A673 (cell line): ENCODE measurements at regions not wholly inside any gene's neighbourhood (a gene's known extent, or its start where the extent isn't known, plus 50 kb on each side); places are given as distances from the start of the nearest gene placed in this dataset.

ENCODE experiments used
- BruUV-seq: library from RNA; stranded (reverse); fragments of 400-500 nt; replicated peaks from 2 replicates; lab custom pipeline; 2021; lab: Mats Ljungman, UMichigan
- CTCF ChIA-PET: fragments of 300-600 bp; sonication (Branson Sonifier 250); formaldehyde crosslinking; loops from one replicate; lab custom pipeline; 2022; ENCODE audit warnings: antibody characterized with exemption; lab: Charles Lee
- POLR2A ChIA-PET: fragments of 300-600 bp; sonication (Branson Sonifier 250); formaldehyde crosslinking; loops from one replicate; lab custom pipeline; 2022; ENCODE audit warnings: antibody characterized with exemption; ENCODE audit not compliant: low non-redundant PET; lab: Charles Lee
- DNase-seq: peaks from one replicate; pipeline ENCODE4 v3.0.0-alpha.2; 2015; ENCODE audit warnings: low spot score
- H3K27ac ChIP-seq: fragments of 200-600 bp; sonication (generic); 2 replicates; pipeline ENCODE4 v1.5.1; 2016; ENCODE audit warnings: mixed run types, low read depth, mild to moderate bottlenecking, mixed read lengths, antibody characterized with exemption, low read length; ENCODE audit not compliant: poor library complexity, severe bottlenecking
- H3K27me3 ChIP-seq: fragments of 200-600 bp; sonication (generic); replicated peaks from 2 replicates; pipeline ENCODE4 v1.6.1; 2017; ENCODE audit warnings: mixed run types, low read depth, mild to moderate bottlenecking, mixed read lengths, antibody characterized with exemption, low read length; ENCODE audit not compliant: insufficient read depth, poor library complexity
- H3K36me3 ChIP-seq: fragments of 200-600 bp; sonication (generic); 2 replicates; pipeline ENCODE4 v1.6.1; 2016; ENCODE audit warnings: mixed run types, mild to moderate bottlenecking, mixed read lengths, antibody characterized with exemption, low read length; ENCODE audit not compliant: insufficient read depth, poor library complexity, severe bottlenecking
- H3K4me1 ChIP-seq: fragments of 200-600 bp; sonication (generic); 2 replicates; pipeline ENCODE4 v1.6.1; 2017; ENCODE audit warnings: mixed run types, mild to moderate bottlenecking, mixed read lengths, antibody characterized with exemption, low read length; ENCODE audit not compliant: insufficient read depth, poor library complexity, severe bottlenecking
- H3K4me3 ChIP-seq: fragments of 200-600 bp; sonication (generic); 2 replicates; pipeline ENCODE4 v1.5.1; 2016; ENCODE audit warnings: low read depth, mixed run types, mild to moderate bottlenecking, mixed read lengths, low read length; ENCODE audit not compliant: poor library complexity, severe bottlenecking
- H3K9me3 ChIP-seq: fragments of 200-600 bp; sonication (generic); 2 replicates; pipeline ENCODE4 v1.6.1; 2016; ENCODE audit warnings: mixed run types, low read depth, mild to moderate bottlenecking, mixed read lengths, antibody characterized with exemption, low read length; ENCODE audit not compliant: poor library complexity, severe bottlenecking
- EZH2 ChIP-seq: fragments of 200-600 bp; sonication (generic); IDR thresholded peaks from 2 replicates; pipeline ENCODE4 v1.6.1; 2017; ENCODE audit warnings: borderline replicate concordance, low read depth, mild to moderate bottlenecking, mixed read lengths, antibody characterized with exemption, low read length; ENCODE audit not compliant: poor library complexity, severe bottlenecking
- intact Hi-C: fragments of 100-400 bp; cut with micrococcal nuclease; formaldehyde crosslinking; loops from one replicate; pipeline ENCODE4 v1.10.0; 2022; ENCODE audit not compliant: unreplicated experiment
- TF ChIP-seq, protein P1 (sequence below): fragments of 300-800, 200-600 bp; sonication (generic); conservative IDR thresholded peaks from 2 replicates; pipeline ENCODE4 v1.5.1; 2017; ENCODE audit warnings: low read depth, mild to moderate bottlenecking, antibody characterized with exemption, low read length, moderate library complexity, mixed read lengths

DNA sequence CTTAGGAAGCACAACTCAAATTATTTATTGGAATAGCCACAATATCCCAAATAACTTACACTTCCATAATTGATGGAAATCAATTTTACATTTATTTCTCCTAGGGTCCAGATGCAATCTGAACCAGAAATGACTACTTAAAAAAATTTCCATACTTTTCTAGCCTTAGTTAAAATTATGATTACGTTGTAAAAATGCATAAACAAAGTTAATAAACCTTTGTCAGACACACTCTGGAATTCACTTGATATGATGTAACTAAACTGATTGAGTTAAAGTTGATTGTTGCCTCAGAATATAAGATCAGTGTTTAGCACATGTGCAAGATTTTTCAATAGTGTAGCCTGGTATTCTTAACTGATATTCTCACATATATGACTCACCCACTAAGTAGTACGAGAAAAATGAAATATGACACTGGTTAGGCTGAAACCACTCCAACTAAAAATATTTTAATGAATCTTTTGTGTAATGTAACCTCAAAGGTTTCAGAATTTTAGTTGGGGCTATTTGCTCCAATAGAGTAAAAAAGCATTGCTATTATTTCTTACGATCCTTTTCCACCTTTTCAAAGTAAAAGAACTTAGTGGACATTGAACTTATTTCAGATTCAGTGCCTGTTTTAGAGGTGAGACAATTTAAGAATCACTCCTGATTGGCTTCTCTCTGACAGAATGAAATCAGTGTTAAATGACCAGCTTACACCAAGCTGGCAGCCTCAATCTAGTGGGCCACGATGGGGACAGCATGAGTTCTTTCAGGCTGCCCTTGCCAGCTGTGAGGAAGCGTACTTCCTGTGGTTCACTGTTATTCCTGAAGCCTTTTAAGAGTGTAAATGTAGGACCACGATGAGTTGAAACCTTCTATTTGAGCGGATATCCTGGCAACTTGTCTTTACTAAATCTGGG lies 277.2 kb upstream of the CDH9 start:
- intact Hi-C loops = no loop called here

DNA sequence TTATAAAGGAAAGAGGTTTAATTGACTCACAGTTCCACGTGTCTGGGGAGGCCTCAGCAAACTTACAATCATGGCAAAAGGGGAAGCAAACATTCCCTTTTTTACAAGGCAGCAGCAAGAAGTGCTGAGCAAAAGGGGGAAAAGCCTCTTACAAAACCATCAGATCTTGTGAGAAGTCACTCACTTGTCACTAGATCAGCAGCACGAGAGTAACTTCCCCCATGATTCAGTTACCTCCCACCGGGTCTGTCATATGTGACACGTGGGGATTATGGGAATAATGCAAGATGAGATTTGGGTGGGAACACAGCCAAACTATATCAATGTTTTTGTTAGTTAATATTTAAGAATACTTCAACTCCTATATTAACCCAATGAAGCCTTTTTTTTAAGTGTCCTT lies 275.2 kb upstream of the CDH9 start:
- Histone ChIP-seq H3K9me3 (peaks cover 3% of the 10 kb centered on the region), H3K36me3 (no peaks in the 10 kb centered on the region), H3K27ac (no peak overlapping the region), H3K27me3 (no peaks in the 10 kb centered on the region), H3K4me1 (no peaks in the 10 kb centered on the region), H3K4me3 (no peak overlapping the region)
- ChIA-PET POLR2A (no interaction called here), CTCF (no interaction called here)
- TF ChIP-seq, protein P1, sequence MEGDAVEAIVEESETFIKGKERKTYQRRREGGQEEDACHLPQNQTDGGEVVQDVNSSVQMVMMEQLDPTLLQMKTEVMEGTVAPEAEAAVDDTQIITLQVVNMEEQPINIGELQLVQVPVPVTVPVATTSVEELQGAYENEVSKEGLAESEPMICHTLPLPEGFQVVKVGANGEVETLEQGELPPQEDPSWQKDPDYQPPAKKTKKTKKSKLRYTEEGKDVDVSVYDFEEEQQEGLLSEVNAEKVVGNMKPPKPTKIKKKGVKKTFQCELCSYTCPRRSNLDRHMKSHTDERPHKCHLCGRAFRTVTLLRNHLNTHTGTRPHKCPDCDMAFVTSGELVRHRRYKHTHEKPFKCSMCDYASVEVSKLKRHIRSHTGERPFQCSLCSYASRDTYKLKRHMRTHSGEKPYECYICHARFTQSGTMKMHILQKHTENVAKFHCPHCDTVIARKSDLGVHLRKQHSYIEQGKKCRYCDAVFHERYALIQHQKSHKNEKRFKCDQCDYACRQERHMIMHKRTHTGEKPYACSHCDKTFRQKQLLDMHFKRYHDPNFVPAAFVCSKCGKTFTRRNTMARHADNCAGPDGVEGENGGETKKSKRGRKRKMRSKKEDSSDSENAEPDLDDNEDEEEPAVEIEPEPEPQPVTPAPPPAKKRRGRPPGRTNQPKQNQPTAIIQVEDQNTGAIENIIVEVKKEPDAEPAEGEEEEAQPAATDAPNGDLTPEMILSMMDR = no peak
- no peak for TF ChIP-seq EZH2
- DNase-seq = no peak
- intact Hi-C loops = no loop called here
- BruUV-seq = no TSS peak

More for the DNA sequence above, 277.2 kb upstream of the CDH9 start:
- no peak overlapping the region for H3K4me3 ChIP-seq
- H3K27ac ChIP-seq = no peak overlapping the region
- no peaks in the 10 kb centered on the region for H3K36me3 ChIP-seq
- no peak for TF ChIP-seq EZH2
- TF ChIP-seq, protein P1 = no peak
- no peak for DNase-seq
- POLR2A ChIA-PET = no interaction called here
- CTCF ChIA-PET = no interaction called here
- no TSS peak for BruUV-seq
- no peaks in the 10 kb centered on the region for H3K4me1 ChIP-seq
- peaks cover 3% of the 10 kb centered on the region for H3K9me3 ChIP-seq
- H3K27me3 ChIP-seq = no peaks in the 10 kb centered on the region

DNA sequence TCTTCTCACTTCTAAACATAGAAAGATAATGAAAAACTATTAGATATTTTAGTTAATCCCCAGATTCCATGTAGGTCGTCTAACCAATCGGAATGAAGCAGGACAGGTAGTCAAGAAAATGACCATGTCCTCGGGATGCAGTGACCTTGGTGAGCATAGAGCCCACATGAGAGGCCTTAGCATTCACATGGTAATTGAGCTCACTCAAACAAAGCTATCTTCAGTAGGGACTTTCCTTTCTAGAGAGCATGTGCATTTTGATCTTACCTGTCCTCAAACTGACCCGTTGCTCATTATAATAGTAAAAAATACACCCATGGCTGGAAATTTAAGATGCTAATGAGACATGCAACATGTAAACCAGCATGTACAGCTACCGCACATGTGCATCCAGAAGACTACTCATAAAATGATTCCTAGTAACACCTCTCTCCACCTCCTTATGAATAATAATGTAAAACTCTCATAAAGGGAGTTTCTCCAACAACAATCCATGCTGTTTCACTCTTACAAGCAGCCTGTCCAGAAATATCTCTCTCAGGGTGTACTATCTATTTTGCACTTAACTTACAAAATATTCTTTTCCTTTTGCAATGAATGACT lies 274.0 kb upstream of the CDH9 start:
- DNase-seq = no peak
- H3K27ac ChIP-seq = no peak overlapping the region
- H3K4me3 ChIP-seq = no peak overlapping the region
- no peaks in the 10 kb centered on the region for H3K4me1 ChIP-seq
- ChIA-PET POLR2A (no interaction called here), CTCF (no interaction called here)
- no peaks in the 10 kb centered on the region for H3K36me3 ChIP-seq
- intact Hi-C loops = no loop called here
- TF ChIP-seq EZH2 = no peak
- TF ChIP-seq, protein P1 = no peak
- H3K27me3 ChIP-seq = no peaks in the 10 kb centered on the region
- no peaks in the 10 kb centered on the region for H3K9me3 ChIP-seq
- BruUV-seq = no TSS peak
